ENCODE measurements at regions not wholly inside any gene's neighbourhood (a gene's known extent, or its start where the extent isn't known, plus 50 kb on each side); places are given as distances from the start of the nearest gene placed in this dataset.

- Histone ChIP-seq H3K4me3 (no peak overlapping the region), H3K36me3 (ENCODE audit: low read depth) (no peaks in the 10 kb centered on the region), H4K20me1 (ENCODE audit: insufficient read depth) (no peaks in the 10 kb centered on the region), H3K9me3 (ENCODE audit: insufficient read depth, low read depth) (peaks cover 9% of the 10 kb centered on the region), H3K4me1 (replicated peaks; ENCODE audit: insufficient read depth) (no peaks in the 10 kb centered on the region), H3K9me2 (ENCODE audit: insufficient read depth) (no peaks in the 10 kb centered on the region), H3K27me3 (ENCODE audit: insufficient read depth, low read depth) (no peaks in the 10 kb centered on the region), H3K27ac (no peak overlapping the region), H2AFZ (no peak overlapping the region), H3K4me2 (no peak overlapping the region), H3K79me2 (ENCODE audit: low read depth) (no peaks in the 10 kb centered on the region), H3F3A (ENCODE audit: insufficient read depth, low read depth) (no peaks in the 10 kb centered on the region)
- TF ChIP-seq EZH2 (IDR thresholded peaks at IDR 0.05; ENCODE audit: low read depth) (no peak), CTCF (conservative IDR thresholded peaks at IDR 0.05) (no peak)
- intact Hi-C loops (cut with micrococcal nuclease; ENCODE audit: unreplicated experiment) = no loop called here
- BruUV-seq (replicated peaks) = no TSS peak
- CTCF ChIA-PET = no interaction called here
- POLR2A ChIA-PET (ENCODE audit: unreplicated experiment) = no interaction called here
- DNase-seq = peak in 1 of 2 experiments; percentile 41
These were observed 100.3 kb upstream of the PLEKHG7 start for GRCh38 chr12:92602476-92602875.

DNA sequence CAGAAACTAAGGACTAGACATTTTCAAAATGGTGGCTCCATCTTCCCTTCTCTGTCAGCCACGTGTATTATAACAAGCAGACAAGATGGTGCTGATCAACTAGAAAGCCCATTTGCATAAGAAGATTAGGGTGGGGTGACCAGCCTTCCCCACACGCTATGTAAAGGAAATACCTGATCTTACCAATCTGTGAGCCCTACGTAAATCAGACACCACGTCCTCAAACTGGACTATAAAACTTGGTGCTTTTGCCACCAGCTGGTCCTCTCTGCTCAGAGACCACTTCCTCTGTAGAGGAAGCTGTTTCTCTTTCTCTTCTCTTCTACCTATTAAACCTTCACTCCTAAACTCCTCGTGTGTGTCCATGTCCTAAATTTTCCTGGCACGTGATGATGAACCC is 101.1 kb upstream of the PLEKHG7 start:
- intact Hi-C loops (cut with micrococcal nuclease; ENCODE audit: unreplicated experiment) = no loop called here
- Histone ChIP-seq H3K9me3 (ENCODE audit: insufficient read depth, low read depth) (peaks cover 9% of the 10 kb centered on the region), H3K4me1 (replicated peaks; ENCODE audit: insufficient read depth) (no peaks in the 10 kb centered on the region), H3K4me2 (no peak overlapping the region), H3F3A (ENCODE audit: insufficient read depth, low read depth) (no peaks in the 10 kb centered on the region), H3K9me2 (ENCODE audit: insufficient read depth) (no peaks in the 10 kb centered on the region), H3K4me3 (no peak overlapping the region), H3K36me3 (ENCODE audit: low read depth) (no peaks in the 10 kb centered on the region), H2AFZ (no peak overlapping the region), H3K27ac (no peak overlapping the region), H4K20me1 (ENCODE audit: insufficient read depth) (no peaks in the 10 kb centered on the region), H3K27me3 (ENCODE audit: insufficient read depth, low read depth) (no peaks in the 10 kb centered on the region), H3K79me2 (ENCODE audit: low read depth) (no peaks in the 10 kb centered on the region)
- ChIA-PET CTCF (no interaction called here), POLR2A (ENCODE audit: unreplicated experiment) (no interaction called here)
- no peak for TF ChIP-seq EZH2 (IDR thresholded peaks at IDR 0.05; ENCODE audit: low read depth)
- no peak for TF ChIP-seq CTCF (conservative IDR thresholded peaks at IDR 0.05)
- no peak for DNase-seq
- no TSS peak for BruUV-seq (replicated peaks)

- intact Hi-C loops (cut with micrococcal nuclease; ENCODE audit: unreplicated experiment) = no loop called here
- Histone ChIP-seq H3K27me3 (ENCODE audit: insufficient read depth, low read depth) (no peaks in the 10 kb centered on the region), H3F3A (ENCODE audit: insufficient read depth, low read depth) (no peaks in the 10 kb centered on the region), H4K20me1 (ENCODE audit: insufficient read depth) (no peaks in the 10 kb centered on the region), H3K4me1 (replicated peaks; ENCODE audit: insufficient read depth) (no peaks in the 10 kb centered on the region), H3K79me2 (ENCODE audit: low read depth) (no peaks in the 10 kb centered on the region), H3K9me2 (ENCODE audit: insufficient read depth) (no peaks in the 10 kb centered on the region), H3K4me3 (no peak overlapping the region), H2AFZ (no peak overlapping the region), H3K9me3 (ENCODE audit: insufficient read depth, low read depth) (peaks cover 9% of the 10 kb centered on the region), H3K4me2 (no peak overlapping the region), H3K27ac (no peak overlapping the region), H3K36me3 (ENCODE audit: low read depth) (no peaks in the 10 kb centered on the region)
- ChIA-PET POLR2A (ENCODE audit: unreplicated experiment) (no interaction called here), CTCF (no interaction called here)
- TF ChIP-seq EZH2 (IDR thresholded peaks at IDR 0.05; ENCODE audit: low read depth) (no peak), CTCF (conservative IDR thresholded peaks at IDR 0.05) (no peak)
- no peak for DNase-seq
- BruUV-seq (replicated peaks) = no TSS peak
These were observed 101.6 kb upstream of the PLEKHG7 start for GRCh38 chr12:92601176-92601575.
